AG04449 (cell line): ENCODE measurements at regions not wholly inside any gene's neighbourhood (a gene's known extent, or its start where the extent isn't known, plus 50 kb on each side); places are given as distances from the start of the nearest gene placed in this dataset.

ENCODE experiments used
- CTCF ChIA-PET: fragments of 350-600 bp; formaldehyde crosslinking; extraction: SDS; loops from one replicate; lab custom pipeline; 2021; ENCODE audit warnings: antibody characterized with exemption; lab: Yijun Ruan, JAX
- POLR2A ChIA-PET: fragments of 400-600, 350-600 bp; formaldehyde crosslinking; extraction: SDS; loops from one replicate; lab custom pipeline; 2020; ENCODE audit warnings: antibody characterized with exemption, inconsistent platforms; lab: Yijun Ruan, JAX
- DNase-seq: peaks from one replicate; pipeline ENCODE4 v3.0.0-alpha.2; 2010; ENCODE audit warnings: low read depth, low spot score
- H3K4me3 ChIP-seq: 2 replicates; pipeline ENCODE4 v1.5.1; 2011; ENCODE audit warnings: low read depth, mild to moderate bottlenecking, control low read depth, low read length
- CTCF ChIP-seq: IDR thresholded peaks from one replicate; pipeline ENCODE4 v1.5.1; 2011; ENCODE audit warnings: mild to moderate bottlenecking, moderate library complexity, low read length, control low read depth, inconsistent platforms; ENCODE audit not compliant: insufficient read depth; ENCODE audit errors: missing control alignments

GRCh38 chr16:85545227-85545818, 67.8 kb upstream of the GSE1 start:
- ChIA-PET POLR2A (no interaction called here), CTCF (interaction anchor here (1.2 to 4.5 kb wide), 3 partner anchors 16 to 430 kb away, joined by 3 to 28 read pairs (median 4); no protein-coding TSS in a partner anchor)

DNA sequence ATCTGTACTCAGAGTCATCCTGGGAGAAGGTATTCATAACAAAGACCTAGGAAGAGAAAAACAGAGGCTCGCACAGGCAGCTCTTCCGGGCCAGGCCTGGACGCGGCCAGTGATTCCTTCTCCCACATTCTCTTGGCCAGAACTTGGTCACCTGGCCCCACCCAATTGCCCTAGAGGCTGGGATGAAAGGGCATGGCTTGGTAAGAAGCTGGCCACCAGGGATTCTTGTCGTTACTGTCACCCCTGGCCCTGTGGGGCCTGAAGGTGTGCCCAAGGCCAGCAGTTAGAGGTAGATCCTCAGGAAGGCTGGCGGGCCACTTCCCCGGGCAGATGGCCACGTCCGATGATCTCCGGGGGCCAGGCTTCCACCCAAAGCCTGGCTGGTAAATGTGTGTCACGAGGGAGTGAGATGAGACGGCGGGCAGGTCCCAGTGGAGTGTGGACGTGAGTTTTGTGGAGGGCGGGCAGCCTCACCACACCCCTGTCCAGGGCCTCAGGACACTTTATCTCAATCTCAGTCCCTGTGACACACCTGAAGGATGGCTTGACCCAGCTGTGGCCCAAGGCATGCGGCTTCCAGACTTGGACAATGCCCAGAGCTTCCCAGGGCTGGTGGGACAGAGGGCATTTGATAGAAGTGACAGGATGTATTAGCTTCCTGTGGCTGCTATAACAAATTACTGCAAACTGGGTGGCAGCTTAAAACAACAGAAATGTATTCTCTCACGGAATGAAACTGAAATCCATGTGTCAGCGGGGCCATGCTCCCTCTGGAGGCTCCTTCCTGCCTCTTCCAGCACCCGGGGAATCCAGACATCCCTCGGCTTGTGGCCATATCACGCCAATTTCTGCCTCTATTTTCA, 66.3 kb upstream of the GSE1 start:
- no peak for DNase-seq
- POLR2A ChIA-PET, result no interaction called here
- CTCF ChIA-PET, result interaction anchor here (1.1 kb wide), 1 partner anchor 126 kb away, joined by 3 read pairs; no protein-coding TSS in a partner anchor
- peak; percentile 20 for TF ChIP-seq CTCF
- H3K4me3 ChIP-seq, result no peak overlapping the region

More at GRCh38 chr16:85545227-85545818, 67.8 kb upstream of the GSE1 start:
- no peak overlapping the region for H3K4me3 ChIP-seq
- TF ChIP-seq CTCF, result no peak
- no peak for DNase-seq

DNA sequence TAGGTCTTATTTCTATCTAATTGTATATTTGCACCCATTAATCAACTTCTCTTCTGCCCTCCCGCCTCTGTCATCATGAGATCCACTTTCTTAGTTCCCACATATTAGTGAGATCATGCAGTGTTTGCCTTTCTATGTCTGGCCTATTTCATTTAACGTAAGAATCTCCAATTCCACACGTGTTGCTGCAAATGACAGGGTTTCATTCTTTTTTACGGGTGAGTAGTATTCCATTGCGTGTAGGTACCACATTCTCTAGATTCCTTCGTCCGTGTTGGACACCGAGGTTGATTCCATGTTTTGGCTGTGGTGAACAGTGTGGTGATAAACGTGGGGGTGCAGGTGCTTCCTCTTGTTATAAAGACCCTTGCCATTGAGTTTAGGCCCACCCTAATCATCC, 64.7 kb upstream of the GSE1 start:
- TF ChIP-seq CTCF, result no peak
- no peak for DNase-seq
- ChIA-PET POLR2A (no interaction called here), CTCF (no interaction called here)
- H3K4me3 ChIP-seq, result no peak overlapping the region

DNA sequence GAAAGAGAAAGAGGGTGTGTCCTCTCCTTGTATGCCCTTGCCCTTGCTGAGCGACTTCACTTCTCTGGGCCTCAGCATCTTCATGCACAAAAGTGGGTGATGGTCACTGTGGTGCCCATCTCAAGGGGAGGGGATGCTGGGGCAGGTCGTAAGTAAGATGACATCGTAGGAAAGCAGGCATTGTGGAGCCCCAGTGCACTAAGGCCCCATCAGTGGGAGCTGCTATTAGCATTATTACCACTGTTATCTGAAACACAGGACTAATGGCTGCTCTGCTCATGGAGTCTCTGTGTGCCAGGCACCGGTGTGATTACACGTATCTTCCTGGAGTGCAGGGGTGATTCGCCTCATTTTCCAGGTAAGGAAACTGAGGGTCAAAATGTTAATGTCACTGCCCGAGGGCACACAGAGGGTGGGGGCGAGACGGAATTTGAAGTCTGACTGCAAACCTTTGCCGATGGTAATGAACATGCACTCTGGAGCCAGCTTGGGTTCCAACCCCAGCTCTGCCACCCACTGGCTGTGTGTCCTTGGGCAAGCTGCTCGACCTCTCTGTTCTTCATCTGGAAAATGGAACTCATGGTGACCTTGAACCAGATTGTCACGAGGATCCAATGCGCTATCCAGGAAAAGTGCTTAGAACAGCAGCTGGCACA, 63.2 kb upstream of the GSE1 start:
- H3K4me3 ChIP-seq, result no peak overlapping the region
- TF ChIP-seq CTCF, result no peak
- POLR2A ChIA-PET, result no interaction called here
- CTCF ChIA-PET, result interaction anchor here (0.7 to 5.6 kb wide), 5 partner anchors 7 to 297 kb away, joined by 3 to 24 read pairs (median 3); no protein-coding TSS in a partner anchor
- no peak for DNase-seq

DNA sequence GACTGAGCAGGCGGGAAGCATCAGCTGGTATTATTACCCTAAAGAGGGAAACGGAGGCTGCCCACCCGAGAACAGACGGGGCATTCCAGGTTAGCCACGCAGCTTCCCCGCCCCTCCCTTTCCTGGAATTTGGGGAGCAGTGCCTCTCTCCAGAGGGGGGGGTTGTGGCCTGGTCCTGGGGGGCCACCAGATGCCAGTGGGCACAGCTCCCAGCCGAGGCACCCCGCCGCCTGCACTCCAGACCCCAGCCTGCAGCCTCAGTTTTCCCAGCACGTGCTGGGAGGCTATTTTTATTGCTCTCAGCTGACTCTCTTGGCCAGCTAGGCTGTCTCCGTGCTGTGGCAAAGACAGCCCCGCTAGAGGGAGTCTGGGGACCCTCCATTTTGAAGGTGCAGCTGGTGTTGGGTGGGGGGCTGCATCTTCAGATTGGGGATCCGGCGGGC, 62.7 kb upstream of the GSE1 start:
- no peak for DNase-seq
- ChIA-PET POLR2A (no interaction called here), CTCF (interaction anchor here (0.7 to 5.6 kb wide), 10 partner anchors 8 to 297 kb away, joined by 3 to 24 read pairs (median 3); no protein-coding TSS in a partner anchor)
- peak; percentile 10 for TF ChIP-seq CTCF
- H3K4me3 ChIP-seq, result no peak overlapping the region
